Common myeloid progenitor, CD34-positive (primary cell): ENCODE measurements at regions not wholly inside any gene's neighbourhood (a gene's known extent, or its start where the extent isn't known, plus 50 kb on each side); places are given as distances from the start of the nearest gene placed in this dataset.

Experiments used
- CTCF ChIA-PET: fragments of 350-600 bp; sonication (Branson Sonifier 250); formaldehyde crosslinking; loops from one replicate; lab custom pipeline; 2021; ENCODE audit warnings: antibody characterized with exemption; lab: Charles Lee
- POLR2A ChIA-PET: fragments of 350-600 bp; sonication (Branson Sonifier 250); formaldehyde crosslinking; loops from one replicate; lab custom pipeline; 2021; ENCODE audit warnings: antibody characterized with exemption; lab: Charles Lee
- DNase-seq, 3 donors: peaks; one replicate each; pipeline versions ENCODE4 v3.0.0 to v3.0.0-alpha.2; 2013
- H3K27ac ChIP-seq, 2 experiments: 1 replicate in 1 of 2; 2 replicates in 1 of 2; pipeline ENCODE4 v1.7.0; 2013; ENCODE audit warnings: inconsistent platforms in 2 of 2, low read length in 2 of 2, mild to moderate bottlenecking in 2 of 2, low read depth in 1 of 2, moderate library complexity in 1 of 2; ENCODE audit not compliant: severe bottlenecking in 2 of 2, insufficient read depth in 1 of 2, poor library complexity in 1 of 2
- H3K27me3 ChIP-seq, 5 experiments: replicated peaks in 2 of 5; 1 replicate in 3 of 5; 2 replicates in 2 of 5; pipeline versions ENCODE4 v1.6.1 to v1.7.0; 2013; ENCODE audit warnings: low read length in 4 of 5, mild to moderate bottlenecking in 2 of 5, moderate library complexity in 2 of 5, inconsistent platforms in 1 of 5; ENCODE audit not compliant: insufficient read depth in 5 of 5, control insufficient read depth in 4 of 5
- H3K36me3 ChIP-seq, 4 experiments: 1 replicate in 2 of 4; 2 replicates in 2 of 4; pipeline versions ENCODE4 v1.6.1 to v1.7.0; 2013; ENCODE audit warnings: low read length in 3 of 4, control low read depth in 1 of 4, mild to moderate bottlenecking in 1 of 4; ENCODE audit not compliant: control insufficient read depth in 4 of 4, insufficient read depth in 4 of 4
- H3K4me1 ChIP-seq, 4 experiments: 1 replicate in 3 of 4; 2 replicates in 1 of 4; pipeline versions ENCODE4 v1.6.1 to v1.7.1; 2013; ENCODE audit warnings: low read length in 3 of 4, mild to moderate bottlenecking in 3 of 4, control low read depth in 1 of 4, inconsistent platforms in 1 of 4, moderate library complexity in 1 of 4; ENCODE audit not compliant: control insufficient read depth in 4 of 4, insufficient read depth in 4 of 4; ENCODE audit errors: control extremely low read depth in 1 of 4
- H3K4me3 ChIP-seq, 7 experiments: 1 replicate in 4 of 7; 2 replicates in 3 of 7; pipeline versions ENCODE4 v1.5.1 to v1.7.0; 2013; ENCODE audit warnings: mild to moderate bottlenecking in 7 of 7, low read length in 6 of 7, moderate library complexity in 6 of 7, inconsistent platforms in 2 of 7, low read depth in 2 of 7, control low read depth in 1 of 7; ENCODE audit not compliant: insufficient read depth in 4 of 7, control insufficient read depth in 1 of 7; ENCODE audit errors: extremely low read depth in 1 of 7
- H3K9me3 ChIP-seq, 5 experiments: 1 replicate in 4 of 5; 2 replicates in 1 of 5; pipeline versions ENCODE4 v1.6.1 to v1.7.1; 2013; ENCODE audit warnings: low read length in 4 of 5, mild to moderate bottlenecking in 2 of 5, inconsistent platforms in 1 of 5, low read depth in 1 of 5, moderate library complexity in 1 of 5; ENCODE audit not compliant: control insufficient read depth in 4 of 5, insufficient read depth in 2 of 5; ENCODE audit errors: control extremely low read depth in 1 of 5
- WGBS: methylation state at CpG from one replicate; pipeline ENCODE4 v1.1.5; 2013; ENCODE audit not compliant: insufficient coverage; 5-methylcytosine and 5-hydroxymethylcytosine counted together

DNA sequence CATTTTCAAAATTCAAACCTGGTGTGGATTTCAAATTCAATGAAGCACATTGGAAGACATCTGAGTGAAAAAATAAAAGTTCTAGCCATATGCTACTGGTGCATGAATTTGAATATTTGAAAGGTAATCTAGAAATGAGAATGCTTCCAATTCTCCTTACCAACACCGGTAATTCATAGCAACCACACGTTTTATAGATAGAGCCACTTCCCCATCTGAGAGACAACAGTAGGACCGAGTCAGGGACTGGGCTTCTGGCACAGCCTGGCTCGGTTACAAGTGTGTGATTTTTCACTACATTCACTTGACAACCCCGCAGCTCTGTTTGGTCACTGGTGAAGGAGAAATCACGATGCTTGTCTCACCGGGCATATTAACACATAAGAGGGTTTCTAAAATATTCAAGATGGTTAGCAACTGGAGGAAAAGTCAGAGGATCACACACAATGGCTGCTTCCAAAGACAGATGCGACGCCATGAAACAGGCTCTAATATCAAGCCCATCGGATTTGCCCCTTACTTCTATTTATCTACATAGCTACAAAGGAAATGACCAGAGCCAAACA lies 86.5 kb upstream of the FOXN3 start:
- peak; percentile 15 to 79 (median 65) for DNase-seq
- POLR2A ChIA-PET: interaction anchor here (1.3 kb wide), 1 partner anchor 13 kb away, joined by 3 read pairs; no protein-coding TSS in a partner anchor
- CTCF ChIA-PET: interaction anchor here (1.5 to 1.7 kb wide), 3 partner anchors 10 to 49 kb away, joined by 3 to 6 read pairs (median 4); no protein-coding TSS in a partner anchor

DNA sequence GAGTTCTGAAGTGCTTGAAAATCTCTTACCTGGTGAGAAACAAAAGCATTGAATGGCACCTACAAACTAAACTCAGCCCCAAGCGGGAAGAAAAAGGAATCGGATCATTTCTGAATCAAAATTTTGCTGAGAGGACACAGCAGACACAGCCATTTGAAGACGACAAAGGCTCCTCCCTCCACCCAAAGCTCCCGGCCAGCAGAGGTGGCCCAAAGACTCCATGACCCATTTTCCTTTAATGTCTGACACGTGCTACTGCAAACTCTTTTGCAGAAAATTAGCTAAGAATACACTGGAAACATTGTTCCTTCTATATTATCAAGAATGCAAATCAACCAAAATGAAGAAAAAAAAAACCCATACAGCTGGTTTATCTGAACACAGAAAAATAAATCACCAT lies 85.9 kb upstream of the FOXN3 start:
- no peak for DNase-seq
- peaks cover 7 to 22% (median 16%) of the 10 kb centered on the region in 4 experiments for H3K4me1 ChIP-seq

More for the DNA sequence above, 86.5 kb upstream of the FOXN3 start:
- no peak overlapping the region for H3K4me3 ChIP-seq
- 69% methylated on average over 8 of the region's 10 CpGs for WGBS
- peaks cover 5 to 9% (median 6%) of the 10 kb centered on the region in 4 experiments for H3K36me3 ChIP-seq
- peaks cover 7 to 22% (median 16%) of the 10 kb centered on the region in 4 experiments for H3K4me1 ChIP-seq
- no peak overlapping the region for H3K27ac ChIP-seq
- no peaks in the 10 kb centered on the region for H3K27me3 ChIP-seq
- no peaks in the 10 kb centered on the region for H3K9me3 ChIP-seq

DNA sequence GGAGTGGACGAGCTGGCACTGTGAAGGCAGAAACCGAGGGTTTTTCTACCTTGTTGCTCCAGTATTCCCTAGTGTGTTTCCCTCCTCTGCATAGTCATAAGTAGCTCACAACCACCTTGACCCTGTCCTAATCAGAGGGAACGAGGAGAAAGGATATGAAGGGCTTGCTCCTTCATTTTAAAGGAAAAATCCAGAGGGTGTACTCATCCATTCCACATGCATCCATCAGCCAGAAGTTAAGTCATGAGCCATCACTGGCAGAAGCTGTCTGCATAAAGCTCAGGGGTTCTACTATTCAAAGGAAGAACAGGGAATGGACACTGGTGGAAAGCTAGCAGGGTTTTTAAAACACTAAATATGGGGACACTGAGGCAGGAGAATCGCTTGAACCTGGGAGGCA lies 84.3 kb upstream of the FOXN3 start:
- Histone ChIP-seq H3K27ac (no peak overlapping the region), H3K4me1 (peaks cover 7 to 22% (median 16%) of the 10 kb centered on the region in 4 experiments), H3K4me3 (no peak overlapping the region), H3K36me3 (peaks cover 5 to 9% (median 6%) of the 10 kb centered on the region in 4 experiments), H3K9me3 (no peaks in the 10 kb centered on the region), H3K27me3 (no peaks in the 10 kb centered on the region)
- POLR2A ChIA-PET: interaction anchor here (0.6 kb wide), 1 partner anchor 11 kb away, joined by 3 read pairs; no protein-coding TSS in a partner anchor
- 100% methylated on average over 1 of the region's 4 CpGs for WGBS
- CTCF ChIA-PET: interaction anchor here (0.9 kb wide), 1 partner anchor 47 kb away, joined by 3 read pairs; no protein-coding TSS in a partner anchor
- DNase-seq: no peak

More for the DNA sequence above, 85.9 kb upstream of the FOXN3 start:
- Histone ChIP-seq H3K27me3 (no peaks in the 10 kb centered on the region), H3K36me3 (peaks cover 5 to 9% (median 6%) of the 10 kb centered on the region in 4 experiments), H3K27ac (no peak overlapping the region), H3K4me3 (no peak overlapping the region), H3K9me3 (no peaks in the 10 kb centered on the region)
- no CpG with 5 or more reads among the region's 5 CpGs for WGBS
- ChIA-PET CTCF (interaction anchor here (1.5 to 1.7 kb wide), 4 partner anchors 10 to 51 kb away, joined by 3 to 6 read pairs (median 4); no protein-coding TSS in a partner anchor), POLR2A (no interaction called here)

DNA sequence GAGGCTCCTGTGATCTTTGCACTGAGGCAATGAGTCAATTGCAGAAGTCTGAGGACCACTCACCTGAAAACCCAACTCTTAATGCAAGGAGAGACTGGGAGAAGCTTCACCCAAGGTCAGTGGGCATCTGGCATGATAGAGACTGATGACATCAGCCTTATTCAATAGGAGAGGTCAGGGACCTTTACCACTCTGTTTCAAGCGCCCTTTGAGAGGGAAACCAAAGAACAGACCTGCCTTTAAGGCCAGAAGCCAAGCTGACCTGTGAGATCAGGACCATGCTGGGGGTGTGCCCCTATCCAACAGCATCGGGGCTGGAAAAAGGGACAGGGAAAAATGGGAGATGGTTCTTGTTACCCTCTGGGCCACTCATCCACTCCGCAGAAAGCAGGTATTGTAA lies 83.3 kb upstream of the FOXN3 start:
- no peak for DNase-seq
- Histone ChIP-seq H3K9me3 (no peaks in the 10 kb centered on the region), H3K4me3 (no peak overlapping the region), H3K27ac (no peak overlapping the region), H3K36me3 (peaks cover 5 to 9% (median 7%) of the 10 kb centered on the region in 4 experiments), H3K27me3 (no peaks in the 10 kb centered on the region), H3K4me1 (peaks cover 7 to 22% (median 16%) of the 10 kb centered on the region in 4 experiments)
- ChIA-PET POLR2A (no interaction called here), CTCF (no interaction called here)
- WGBS: 100% methylated on average over 3 of the region's 3 CpGs

DNA sequence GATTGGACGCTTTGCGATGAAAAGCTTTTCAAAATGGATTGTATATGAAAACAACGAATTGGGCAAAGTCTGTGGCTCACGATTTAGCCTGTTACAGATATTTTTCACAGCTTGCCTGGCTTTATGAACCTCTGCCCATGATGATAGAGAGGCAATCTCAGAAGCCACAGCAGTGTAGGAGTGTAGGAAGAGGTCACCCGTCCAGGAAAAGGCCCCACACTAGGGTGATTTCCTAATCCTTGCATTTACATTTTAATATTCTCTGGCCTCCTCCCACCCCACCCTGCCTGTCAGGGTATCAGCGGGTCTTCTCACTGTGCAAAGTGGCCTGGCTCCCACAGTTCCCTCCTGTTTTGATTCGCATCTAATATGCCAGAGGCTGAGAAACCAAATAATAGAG lies 81.8 kb upstream of the FOXN3 start:
- H3K9me3 ChIP-seq: no peaks in the 10 kb centered on the region
- DNase-seq: no peak
- no peak overlapping the region for H3K27ac ChIP-seq
- H3K36me3 ChIP-seq: peaks cover 5 to 9% (median 7%) of the 10 kb centered on the region in 4 experiments
- H3K27me3 ChIP-seq: no peaks in the 10 kb centered on the region
- 94% methylated on average over 4 of the region's 7 CpGs for WGBS
- no peak overlapping the region for H3K4me3 ChIP-seq
- H3K4me1 ChIP-seq: peaks cover under 1 to 11% (median 4%) of the 10 kb centered on the region in 4 experiments
- CTCF ChIA-PET: no interaction called here
- POLR2A ChIA-PET: no interaction called here

DNA sequence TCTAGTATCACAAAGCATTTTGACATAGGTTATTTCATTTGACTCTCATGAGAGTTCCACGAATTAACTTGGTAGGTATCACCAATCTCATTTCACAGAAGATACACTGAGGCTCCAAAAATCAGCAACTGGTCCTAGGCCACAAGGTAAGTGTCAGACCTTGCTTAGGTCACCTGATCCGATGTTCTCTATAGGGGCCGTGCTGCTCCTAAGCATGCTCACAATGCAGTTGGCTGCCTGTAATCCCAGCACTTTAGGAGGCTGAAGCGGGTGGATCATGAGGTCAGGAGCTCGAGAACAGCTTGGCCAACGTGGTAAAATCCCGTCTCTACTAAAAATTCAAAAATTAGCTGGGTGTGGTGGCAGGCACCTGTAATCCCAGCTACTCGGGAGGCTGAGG lies 78.7 kb upstream of the FOXN3 start:
- CTCF ChIA-PET: no interaction called here
- POLR2A ChIA-PET: no interaction called here
- Histone ChIP-seq H3K27ac (no peak overlapping the region), H3K27me3 (no peaks in the 10 kb centered on the region), H3K4me1 (no peaks in the 10 kb centered on the region), H3K36me3 (peaks cover 5 to 9% (median 7%) of the 10 kb centered on the region in 4 experiments), H3K4me3 (no peak overlapping the region), H3K9me3 (no peaks in the 10 kb centered on the region)
- no peak for DNase-seq
- 96% methylated on average over 8 of the region's 8 CpGs for WGBS
